ENCODE measurements at regions not wholly inside any gene's neighbourhood (a gene's known extent, or its start where the extent isn't known, plus 50 kb on each side); places are given as distances from the start of the nearest gene placed in this dataset.
"Not testable (repeated sequence)": the region's sequence is repeated elsewhere in the genome, so short reads cannot be mapped to it uniquely, and the experiment has no call there.

DNA sequence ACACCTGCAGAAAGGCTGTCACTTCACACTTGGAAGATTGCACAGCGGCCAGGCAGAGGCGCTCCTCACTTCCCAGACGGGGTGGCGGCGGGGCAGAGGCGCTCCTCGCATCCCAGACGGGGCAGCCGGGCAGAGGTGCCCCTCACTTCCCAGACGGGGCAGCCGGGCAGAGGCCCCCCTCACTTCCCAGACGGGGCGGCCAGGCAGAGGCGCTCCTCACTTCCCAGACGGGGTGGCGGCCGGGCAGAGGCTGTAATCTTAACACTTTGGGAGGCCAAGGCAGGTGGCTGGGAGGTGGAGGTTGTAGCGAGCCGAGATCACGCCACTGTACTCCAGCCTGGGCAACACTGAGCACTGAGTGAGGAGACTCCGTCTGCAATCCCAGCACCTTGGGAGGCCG is 436.3 kb upstream of the ZP4 start:
- TF ChIP-seq EP300 (IDR thresholded peaks at IDR 0.05) = not testable (repeated sequence)
- TF ChIP-seq, protein P1, sequence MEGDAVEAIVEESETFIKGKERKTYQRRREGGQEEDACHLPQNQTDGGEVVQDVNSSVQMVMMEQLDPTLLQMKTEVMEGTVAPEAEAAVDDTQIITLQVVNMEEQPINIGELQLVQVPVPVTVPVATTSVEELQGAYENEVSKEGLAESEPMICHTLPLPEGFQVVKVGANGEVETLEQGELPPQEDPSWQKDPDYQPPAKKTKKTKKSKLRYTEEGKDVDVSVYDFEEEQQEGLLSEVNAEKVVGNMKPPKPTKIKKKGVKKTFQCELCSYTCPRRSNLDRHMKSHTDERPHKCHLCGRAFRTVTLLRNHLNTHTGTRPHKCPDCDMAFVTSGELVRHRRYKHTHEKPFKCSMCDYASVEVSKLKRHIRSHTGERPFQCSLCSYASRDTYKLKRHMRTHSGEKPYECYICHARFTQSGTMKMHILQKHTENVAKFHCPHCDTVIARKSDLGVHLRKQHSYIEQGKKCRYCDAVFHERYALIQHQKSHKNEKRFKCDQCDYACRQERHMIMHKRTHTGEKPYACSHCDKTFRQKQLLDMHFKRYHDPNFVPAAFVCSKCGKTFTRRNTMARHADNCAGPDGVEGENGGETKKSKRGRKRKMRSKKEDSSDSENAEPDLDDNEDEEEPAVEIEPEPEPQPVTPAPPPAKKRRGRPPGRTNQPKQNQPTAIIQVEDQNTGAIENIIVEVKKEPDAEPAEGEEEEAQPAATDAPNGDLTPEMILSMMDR (IDR thresholded peaks at IDR 0.05) = not testable (repeated sequence)
- TF ChIP-seq, protein P2, sequence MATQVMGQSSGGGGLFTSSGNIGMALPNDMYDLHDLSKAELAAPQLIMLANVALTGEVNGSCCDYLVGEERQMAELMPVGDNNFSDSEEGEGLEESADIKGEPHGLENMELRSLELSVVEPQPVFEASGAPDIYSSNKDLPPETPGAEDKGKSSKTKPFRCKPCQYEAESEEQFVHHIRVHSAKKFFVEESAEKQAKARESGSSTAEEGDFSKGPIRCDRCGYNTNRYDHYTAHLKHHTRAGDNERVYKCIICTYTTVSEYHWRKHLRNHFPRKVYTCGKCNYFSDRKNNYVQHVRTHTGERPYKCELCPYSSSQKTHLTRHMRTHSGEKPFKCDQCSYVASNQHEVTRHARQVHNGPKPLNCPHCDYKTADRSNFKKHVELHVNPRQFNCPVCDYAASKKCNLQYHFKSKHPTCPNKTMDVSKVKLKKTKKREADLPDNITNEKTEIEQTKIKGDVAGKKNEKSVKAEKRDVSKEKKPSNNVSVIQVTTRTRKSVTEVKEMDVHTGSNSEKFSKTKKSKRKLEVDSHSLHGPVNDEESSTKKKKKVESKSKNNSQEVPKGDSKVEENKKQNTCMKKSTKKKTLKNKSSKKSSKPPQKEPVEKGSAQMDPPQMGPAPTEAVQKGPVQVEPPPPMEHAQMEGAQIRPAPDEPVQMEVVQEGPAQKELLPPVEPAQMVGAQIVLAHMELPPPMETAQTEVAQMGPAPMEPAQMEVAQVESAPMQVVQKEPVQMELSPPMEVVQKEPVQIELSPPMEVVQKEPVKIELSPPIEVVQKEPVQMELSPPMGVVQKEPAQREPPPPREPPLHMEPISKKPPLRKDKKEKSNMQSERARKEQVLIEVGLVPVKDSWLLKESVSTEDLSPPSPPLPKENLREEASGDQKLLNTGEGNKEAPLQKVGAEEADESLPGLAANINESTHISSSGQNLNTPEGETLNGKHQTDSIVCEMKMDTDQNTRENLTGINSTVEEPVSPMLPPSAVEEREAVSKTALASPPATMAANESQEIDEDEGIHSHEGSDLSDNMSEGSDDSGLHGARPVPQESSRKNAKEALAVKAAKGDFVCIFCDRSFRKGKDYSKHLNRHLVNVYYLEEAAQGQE (IDR thresholded peaks at IDR 0.05) = not testable (repeated sequence)
